ENCODE measurements at regions not wholly inside any gene's neighbourhood (a gene's known extent, or its start where the extent isn't known, plus 50 kb on each side); places are given as distances from the start of the nearest gene placed in this dataset.
"Not testable (repeated sequence)": the region's sequence is repeated elsewhere in the genome, so short reads cannot be mapped to it uniquely, and the experiment has no call there.

DNA sequence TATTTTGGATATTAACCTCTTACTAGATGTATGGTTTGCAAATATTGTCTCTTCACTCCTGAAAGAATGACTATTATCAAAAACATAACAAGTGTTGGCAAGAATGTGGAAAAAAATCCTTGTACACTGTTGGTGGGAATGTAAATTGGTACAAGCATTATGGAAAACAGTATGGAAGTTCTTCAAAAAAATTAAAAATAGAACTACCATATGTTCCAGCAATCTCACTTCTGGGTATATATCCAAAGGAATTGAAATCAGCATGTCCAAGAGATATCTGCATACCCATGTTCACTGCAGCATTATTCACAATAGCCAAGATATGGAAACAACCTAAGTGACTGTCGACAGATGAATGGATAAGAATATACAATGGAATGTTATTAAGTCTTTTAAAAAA, 61.6 kb upstream of the KIT start:
- H3K4me1 ChIP-seq = no peaks in the 10 kb centered on the region
- no peak overlapping the region for H3K4me3 ChIP-seq
- no peaks in the 10 kb centered on the region for H3K9me3 ChIP-seq
- DNase-seq (ENCODE audit: extremely low spot score) = no peak
- intact Hi-C loops (cut with DNase I) = no loop called here
- TF ChIP-seq POLR2A (IDR thresholded peaks at IDR 0.05; ENCODE audit: low read depth) = no peak
- no peak for TF ChIP-seq EP300 (IDR thresholded peaks at IDR 0.05)
- no peak for TF ChIP-seq POLR2AphosphoS5 (IDR thresholded peaks at IDR 0.05)
- TF ChIP-seq, protein P1, sequence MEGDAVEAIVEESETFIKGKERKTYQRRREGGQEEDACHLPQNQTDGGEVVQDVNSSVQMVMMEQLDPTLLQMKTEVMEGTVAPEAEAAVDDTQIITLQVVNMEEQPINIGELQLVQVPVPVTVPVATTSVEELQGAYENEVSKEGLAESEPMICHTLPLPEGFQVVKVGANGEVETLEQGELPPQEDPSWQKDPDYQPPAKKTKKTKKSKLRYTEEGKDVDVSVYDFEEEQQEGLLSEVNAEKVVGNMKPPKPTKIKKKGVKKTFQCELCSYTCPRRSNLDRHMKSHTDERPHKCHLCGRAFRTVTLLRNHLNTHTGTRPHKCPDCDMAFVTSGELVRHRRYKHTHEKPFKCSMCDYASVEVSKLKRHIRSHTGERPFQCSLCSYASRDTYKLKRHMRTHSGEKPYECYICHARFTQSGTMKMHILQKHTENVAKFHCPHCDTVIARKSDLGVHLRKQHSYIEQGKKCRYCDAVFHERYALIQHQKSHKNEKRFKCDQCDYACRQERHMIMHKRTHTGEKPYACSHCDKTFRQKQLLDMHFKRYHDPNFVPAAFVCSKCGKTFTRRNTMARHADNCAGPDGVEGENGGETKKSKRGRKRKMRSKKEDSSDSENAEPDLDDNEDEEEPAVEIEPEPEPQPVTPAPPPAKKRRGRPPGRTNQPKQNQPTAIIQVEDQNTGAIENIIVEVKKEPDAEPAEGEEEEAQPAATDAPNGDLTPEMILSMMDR (IDR thresholded peaks at IDR 0.05) = no peak
- H3K27ac ChIP-seq (replicated peaks in 1 of 4) = no peak overlapping the region
- 74% methylated on average over 1 of the region's 1 CpG for WGBS
- H3K27me3 ChIP-seq = no peaks in the 10 kb centered on the region
- H3K36me3 ChIP-seq = no peaks in the 10 kb centered on the region

DNA sequence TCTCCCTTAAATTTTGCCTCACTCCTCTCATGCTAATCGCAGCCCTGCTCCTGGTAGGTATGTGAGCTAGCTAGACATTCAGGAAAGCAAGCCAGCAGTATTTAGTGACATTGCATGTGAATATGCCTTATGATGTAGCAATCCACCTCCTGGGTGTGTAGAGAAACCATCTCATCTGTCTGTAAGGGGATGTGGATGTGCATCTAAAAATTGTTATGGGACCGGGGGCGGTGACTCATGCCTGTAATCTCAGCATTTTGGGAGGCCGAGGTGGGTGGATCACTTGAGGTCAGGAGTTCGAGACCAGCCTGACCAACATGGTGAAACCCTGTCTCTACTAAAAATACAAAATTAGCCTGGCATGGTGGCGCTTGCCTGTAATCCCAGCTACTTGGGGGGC, 60.1 kb upstream of the KIT start:
- H3K4me3 ChIP-seq; intact Hi-C loops (cut with DNase I): not testable (repeated sequence)
- WGBS = 97% methylated on average over 6 of the region's 6 CpGs

DNA sequence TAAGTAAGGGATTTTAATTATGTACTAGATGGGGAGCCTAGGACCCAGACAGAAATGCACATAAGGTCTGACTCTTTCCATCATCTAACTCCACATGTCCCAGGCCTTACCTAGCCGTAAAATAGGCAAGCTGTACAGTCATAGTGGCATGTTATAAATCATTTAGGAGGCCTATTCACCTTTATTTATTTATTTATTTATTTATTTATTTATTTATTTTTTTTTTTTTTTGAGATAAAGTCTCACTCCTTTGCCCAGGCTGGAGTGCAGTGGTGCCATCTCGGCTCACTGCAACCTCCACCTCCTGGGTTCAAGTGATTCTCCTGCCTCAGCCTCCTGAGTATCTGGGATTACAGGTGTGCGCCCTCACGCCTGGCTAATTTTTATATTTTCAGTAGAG, 55.6 kb upstream of the KIT start:
- DNase-seq (ENCODE audit: extremely low spot score); H3K9me3 ChIP-seq; H3K36me3 ChIP-seq; intact Hi-C loops (cut with DNase I); H3K4me1 ChIP-seq; H3K27ac ChIP-seq (replicated peaks in 1 of 4); H3K4me3 ChIP-seq; H3K27me3 ChIP-seq: not testable (repeated sequence)
- WGBS = 97% methylated on average over 4 of the region's 4 CpGs

More for the DNA sequence above, 60.1 kb upstream of the KIT start:
- H3K9me3 ChIP-seq; H3K27ac ChIP-seq (replicated peaks in 1 of 4); DNase-seq (ENCODE audit: extremely low spot score); H3K36me3 ChIP-seq; H3K4me1 ChIP-seq; H3K27me3 ChIP-seq: not testable (repeated sequence)

DNA sequence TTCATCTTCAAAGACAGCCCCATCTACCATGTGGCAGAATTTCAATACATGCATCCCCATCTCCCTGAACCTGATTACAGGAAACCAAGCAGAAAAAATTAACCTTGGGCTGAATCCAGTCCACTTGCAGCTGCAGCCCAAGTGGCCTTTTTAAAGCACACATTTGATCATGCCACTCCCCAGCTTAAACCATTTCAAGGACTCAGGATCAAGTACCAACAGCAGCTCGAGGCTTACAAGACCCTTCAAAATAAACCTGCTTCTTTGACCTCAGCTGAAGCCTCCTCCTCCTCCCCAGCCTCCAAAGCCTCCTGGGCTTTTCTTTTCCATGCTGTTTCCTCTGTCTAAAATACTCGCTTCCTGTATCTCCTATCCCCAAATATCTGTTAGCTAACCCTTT, 50.7 kb upstream of the KIT start:
- no peaks in the 10 kb centered on the region for H3K27me3 ChIP-seq
- no peak overlapping the region for H3K27ac ChIP-seq (replicated peaks in 1 of 4)
- H3K36me3 ChIP-seq = no peaks in the 10 kb centered on the region
- TF ChIP-seq POLR2AphosphoS5 (IDR thresholded peaks at IDR 0.05) (no peak), EP300 (IDR thresholded peaks at IDR 0.05) (no peak)
- TF ChIP-seq, protein P1 (IDR thresholded peaks at IDR 0.05) = no peak
- intact Hi-C loops (cut with DNase I) = no loop called here
- H3K4me3 ChIP-seq = no peak overlapping the region
- DNase-seq (ENCODE audit: extremely low spot score) = no peak
- WGBS = 65% methylated on average over 2 of the region's 2 CpGs
- H3K4me1 ChIP-seq = no peaks in the 10 kb centered on the region
- H3K9me3 ChIP-seq = peaks cover 0 to 7% (median 3%) of the 10 kb centered on the region in 4 donors

DNA sequence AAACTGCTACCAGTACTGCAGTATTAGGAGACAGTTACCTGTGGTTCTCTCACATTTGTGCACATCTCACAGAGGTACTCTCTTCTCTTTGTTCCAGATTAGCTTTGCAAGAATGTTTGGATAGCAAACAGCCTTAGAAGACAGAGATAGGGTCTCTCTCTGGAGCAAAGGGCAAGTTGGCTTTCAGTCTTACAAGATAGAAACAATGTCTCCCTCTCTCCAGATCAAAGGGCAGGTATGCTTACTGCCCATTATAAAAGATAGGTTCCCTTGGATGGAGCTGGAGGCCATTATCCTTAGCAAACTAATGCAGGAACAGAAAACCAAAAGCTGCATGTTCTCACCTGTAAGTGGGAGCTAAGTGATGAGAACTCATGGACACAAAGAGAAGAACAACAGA, 50.2 kb upstream of the KIT start:
- intact Hi-C loops (cut with DNase I) = no loop called here
- H3K36me3 ChIP-seq = no peaks in the 10 kb centered on the region
- no peak overlapping the region for H3K27ac ChIP-seq (replicated peaks in 1 of 4)
- DNase-seq (ENCODE audit: extremely low spot score) = no peak
- no peaks in the 10 kb centered on the region for H3K27me3 ChIP-seq
- TF ChIP-seq EP300 (IDR thresholded peaks at IDR 0.05) (no peak), POLR2AphosphoS5 (IDR thresholded peaks at IDR 0.05) (no peak), POLR2A (IDR thresholded peaks at IDR 0.05; ENCODE audit: low read depth) (no peak)
- TF ChIP-seq, protein P1 (IDR thresholded peaks at IDR 0.05) = no peak
- no peaks in the 10 kb centered on the region for H3K4me1 ChIP-seq
- peaks cover 0 to 7% (median 3%) of the 10 kb centered on the region in 4 donors for H3K9me3 ChIP-seq
- H3K4me3 ChIP-seq = no peak overlapping the region
